Mesothelial cell of epicardium (in vitro differentiated cells): ENCODE measurements at regions not wholly inside any gene's neighbourhood (a gene's known extent, or its start where the extent isn't known, plus 50 kb on each side); places are given as distances from the start of the nearest gene placed in this dataset.

ENCODE experiments used
- DNase-seq, 2 experiments: peaks; one replicate each; pipeline ENCODE4 v3.0.0; 2021; ENCODE audit warnings: low spot score in 2 of 2; ENCODE audit not compliant: unreplicated experiment in 2 of 2
- H3K27ac Mint-ChIP-seq: 2 replicates; pipeline ENCODE4 v1.8.0; 2021; ENCODE audit warnings: mixed read lengths
- H3K27me3 Mint-ChIP-seq: 2 replicates; pipeline ENCODE4 v1.8.0; 2021; ENCODE audit warnings: low read depth, mixed read lengths
- H3K36me3 Mint-ChIP-seq: 2 replicates; pipeline ENCODE4 v1.8.0; 2021; ENCODE audit warnings: mixed read lengths
- H3K4me1 Mint-ChIP-seq: 2 replicates; pipeline ENCODE4 v1.8.0; 2021; ENCODE audit warnings: mixed read lengths
- H3K4me3 Mint-ChIP-seq: 2 replicates; pipeline ENCODE4 v1.8.0; 2021; ENCODE audit warnings: mild to moderate bottlenecking, moderate library complexity, mixed read lengths
- H3K9me3 Mint-ChIP-seq: 2 replicates; pipeline ENCODE4 v1.8.0; 2021; ENCODE audit warnings: mixed read lengths
- TF ChIP-seq, protein P1 (sequence below): fragments of 200-600 bp; sonication (generic); IDR thresholded peaks from one replicate; pipeline ENCODE4 v1.5.0; 2021; ENCODE audit warnings: antibody characterized with exemption; ENCODE audit not compliant: unreplicated experiment

- Mint-ChIP-seq H3K9me3 (no peaks in the 10 kb centered on the region), H3K4me1 (no peaks in the 10 kb centered on the region), H3K27ac (no peak overlapping the region), H3K36me3 (no peaks in the 10 kb centered on the region), H3K27me3 (no peaks in the 10 kb centered on the region), H3K4me3 (no peak overlapping the region)
- TF ChIP-seq, protein P1, sequence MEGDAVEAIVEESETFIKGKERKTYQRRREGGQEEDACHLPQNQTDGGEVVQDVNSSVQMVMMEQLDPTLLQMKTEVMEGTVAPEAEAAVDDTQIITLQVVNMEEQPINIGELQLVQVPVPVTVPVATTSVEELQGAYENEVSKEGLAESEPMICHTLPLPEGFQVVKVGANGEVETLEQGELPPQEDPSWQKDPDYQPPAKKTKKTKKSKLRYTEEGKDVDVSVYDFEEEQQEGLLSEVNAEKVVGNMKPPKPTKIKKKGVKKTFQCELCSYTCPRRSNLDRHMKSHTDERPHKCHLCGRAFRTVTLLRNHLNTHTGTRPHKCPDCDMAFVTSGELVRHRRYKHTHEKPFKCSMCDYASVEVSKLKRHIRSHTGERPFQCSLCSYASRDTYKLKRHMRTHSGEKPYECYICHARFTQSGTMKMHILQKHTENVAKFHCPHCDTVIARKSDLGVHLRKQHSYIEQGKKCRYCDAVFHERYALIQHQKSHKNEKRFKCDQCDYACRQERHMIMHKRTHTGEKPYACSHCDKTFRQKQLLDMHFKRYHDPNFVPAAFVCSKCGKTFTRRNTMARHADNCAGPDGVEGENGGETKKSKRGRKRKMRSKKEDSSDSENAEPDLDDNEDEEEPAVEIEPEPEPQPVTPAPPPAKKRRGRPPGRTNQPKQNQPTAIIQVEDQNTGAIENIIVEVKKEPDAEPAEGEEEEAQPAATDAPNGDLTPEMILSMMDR, result no peak
- no peak for DNase-seq
These were observed 450.8 kb downstream of the GRXCR1 start for GRCh38 chr4:43343298-43343697.

GRCh38 chr4:43345323-43345925 is 452.9 kb downstream of the GRXCR1 start:
- TF ChIP-seq, protein P1, result no peak
- H3K36me3 Mint-ChIP-seq, result no peaks in the 10 kb centered on the region
- no peak overlapping the region for H3K4me3 Mint-ChIP-seq
- H3K4me1 Mint-ChIP-seq, result no peaks in the 10 kb centered on the region
- no peaks in the 10 kb centered on the region for H3K27me3 Mint-ChIP-seq
- H3K27ac Mint-ChIP-seq, result no peak overlapping the region
- DNase-seq, result no peak
- no peaks in the 10 kb centered on the region for H3K9me3 Mint-ChIP-seq

GRCh38 chr4:43348591-43348990 is 456.1 kb downstream of the GRXCR1 start:
- Mint-ChIP-seq H3K36me3 (no peaks in the 10 kb centered on the region), H3K27ac (no peak overlapping the region), H3K4me3 (no peak overlapping the region), H3K9me3 (no peaks in the 10 kb centered on the region), H3K27me3 (no peaks in the 10 kb centered on the region), H3K4me1 (no peaks in the 10 kb centered on the region)
- no peak for DNase-seq
- TF ChIP-seq, protein P1, result no peak

GRCh38 chr4:43351970-43352806 is 459.7 kb downstream of the GRXCR1 start:
- DNase-seq, result no peak
- no peak overlapping the region for H3K27ac Mint-ChIP-seq

GRCh38 chr4:43352859-43353258 is 460.3 kb downstream of the GRXCR1 start:
- H3K27ac Mint-ChIP-seq, result no peak overlapping the region
- TF ChIP-seq, protein P1, result no peak
- DNase-seq, result no peak
- no peak overlapping the region for H3K4me3 Mint-ChIP-seq
- H3K36me3 Mint-ChIP-seq, result no peaks in the 10 kb centered on the region
- H3K4me1 Mint-ChIP-seq, result no peaks in the 10 kb centered on the region
- H3K27me3 Mint-ChIP-seq, result no peaks in the 10 kb centered on the region
- no peaks in the 10 kb centered on the region for H3K9me3 Mint-ChIP-seq

More at GRCh38 chr4:43351970-43352806, 459.7 kb downstream of the GRXCR1 start:
- no peaks in the 10 kb centered on the region for H3K4me1 Mint-ChIP-seq
- H3K36me3 Mint-ChIP-seq, result no peaks in the 10 kb centered on the region
- TF ChIP-seq, protein P1, result no peak
- H3K9me3 Mint-ChIP-seq, result no peaks in the 10 kb centered on the region
- H3K4me3 Mint-ChIP-seq, result no peak overlapping the region
- no peaks in the 10 kb centered on the region for H3K27me3 Mint-ChIP-seq
